GM04504 (cell line): ENCODE measurements at regions not wholly inside any gene's neighbourhood (a gene's known extent, or its start where the extent isn't known, plus 50 kb on each side); places are given as distances from the start of the nearest gene placed in this dataset.

Experiments used
- DNase-seq: peaks from one replicate; pipeline ENCODE4 v3.0.0-alpha.2; 2012; ENCODE audit warnings: low read depth

- no peak for DNase-seq
Measured at GRCh38 chr13:79267560-79267959, 138.5 kb downstream of the RBM26 start.

- DNase-seq: no peak
Measured at GRCh38 chr13:79258489-79258888, 147.6 kb downstream of the RBM26 start.

GRCh38 chr13:79246578-79246949 is 159.5 kb downstream of the RBM26 start:
- no peak for DNase-seq

GRCh38 chr13:79245937-79246577 is 160.0 kb downstream of the RBM26 start:
- no peak for DNase-seq

- DNase-seq: no peak
Measured at GRCh38 chr13:79241697-79242096, 164.4 kb downstream of the RBM26 start.

- no peak for DNase-seq
Measured at GRCh38 chr13:79237981-79238380, 168.1 kb downstream of the RBM26 start.

- no peak for DNase-seq
Measured at GRCh38 chr13:79231887-79232286, 174.2 kb downstream of the RBM26 start.

GRCh38 chr13:79229761-79230160 is 176.3 kb downstream of the RBM26 start:
- DNase-seq: no peak

- no peak for DNase-seq
Measured at GRCh38 chr13:79228972-79229371, 177.1 kb downstream of the RBM26 start.

- DNase-seq: no peak
Measured at GRCh38 chr13:79227418-79227817, 178.6 kb downstream of the RBM26 start.

- DNase-seq: no peak
Measured at GRCh38 chr13:79226938-79227337, 179.1 kb downstream of the RBM26 start.

GRCh38 chr13:79226250-79226649 is 179.8 kb downstream of the RBM26 start:
- DNase-seq: no peak

GRCh38 chr13:79225487-79226232 is 180.4 kb downstream of the RBM26 start:
- DNase-seq: no peak

GRCh38 chr13:79222427-79223205 is 183.4 kb downstream of the RBM26 start:
- DNase-seq: no peak

GRCh38 chr13:79212064-79212619 is 193.9 kb downstream of the RBM26 start:
- no peak for DNase-seq

GRCh38 chr13:79211377-79211776 is 194.7 kb downstream of the RBM26 start:
- DNase-seq: no peak

- DNase-seq: no peak
Measured at GRCh38 chr13:79197933-79198332, 208.1 kb downstream of the RBM26 start.

GRCh38 chr13:79196843-79197242 is 209.2 kb downstream of the RBM26 start:
- DNase-seq: no peak

- DNase-seq: no peak
Measured at GRCh38 chr13:79196366-79196765, 209.7 kb downstream of the RBM26 start.

GRCh38 chr13:79194727-79195126 is 211.3 kb downstream of the RBM26 start:
- DNase-seq: no peak

GRCh38 chr13:79194272-79194671 is 211.8 kb downstream of the RBM26 start:
- DNase-seq: no peak

GRCh38 chr13:79191501-79191900 is 214.6 kb downstream of the RBM26 start:
- DNase-seq: no peak

GRCh38 chr13:79190932-79191331 is 215.1 kb downstream of the RBM26 start:
- DNase-seq: no peak
